IMR-90 (cell line): ENCODE measurements at regions not wholly inside any gene's neighbourhood (a gene's known extent, or its start where the extent isn't known, plus 50 kb on each side); places are given as distances from the start of the nearest gene placed in this dataset.

ENCODE experiments used
- ATAC-seq: fragments of 200-7000 bp; cut with Tn5 transposase; 2 replicates; pipeline ENCODE4 v1.9.1; 2020; ENCODE audit warnings: low read depth, mild to moderate bottlenecking, moderate library complexity
- BruUV-seq: library from RNA; stranded (reverse); fragments of 400-500 nt; replicated peaks from 2 replicates; lab custom pipeline; 2021; lab: Mats Ljungman, UMichigan
- CTCF ChIA-PET: fragments of 300-600 bp; formaldehyde crosslinking; extraction: SDS; loops from one replicate; lab custom pipeline; 2021; ENCODE audit warnings: antibody characterized with exemption; lab: Yijun Ruan, JAX
- POLR2A ChIA-PET: fragments of 300-600 bp; sonication (Branson Sonifier 250); formaldehyde crosslinking; loops from one replicate; lab custom pipeline; 2022; ENCODE audit warnings: antibody characterized with exemption; ENCODE audit not compliant: unreplicated experiment; lab: Charles Lee
- DNase-seq: peaks from one replicate; pipeline ENCODE4 v3.0.0; 2013
- H2AFZ ChIP-seq: replicated peaks from 2 replicates; pipeline ENCODE3; 2013; ENCODE audit warnings: low read length, mild to moderate bottlenecking; ENCODE audit not compliant: poor library complexity
- H2AK5ac ChIP-seq: 2 replicates; pipeline ENCODE4 v1.6.1; 2013; ENCODE audit warnings: low read depth, low read length, inconsistent platforms
- H2AK9ac ChIP-seq: replicated peaks from 2 replicates; pipeline ENCODE3; 2013; ENCODE audit warnings: mild to moderate bottlenecking, low read depth, low read length, moderate library complexity; ENCODE audit not compliant: poor library complexity
- H2BK120ac ChIP-seq: 2 replicates; pipeline ENCODE4 v1.6.1; 2013; ENCODE audit warnings: low read depth, low read length, inconsistent platforms
- H2BK15ac ChIP-seq: 3 replicates; pipeline ENCODE4 v1.6.1; 2013; ENCODE audit warnings: low read depth, low read length, inconsistent platforms
- H2BK20ac ChIP-seq: 2 replicates; pipeline ENCODE4 v1.6.1; 2013; ENCODE audit warnings: low read depth, mild to moderate bottlenecking, inconsistent platforms, low read length, moderate library complexity
- H2BK5ac ChIP-seq: 2 replicates; pipeline ENCODE4 v1.6.1; 2013; ENCODE audit warnings: mild to moderate bottlenecking, low read depth, low read length, inconsistent platforms; ENCODE audit not compliant: poor library complexity, severe bottlenecking
- H3K14ac ChIP-seq: replicated peaks from 2 replicates; pipeline ENCODE4 v1.6.1; 2013; ENCODE audit warnings: low read depth, low read length, inconsistent platforms
- H3K18ac ChIP-seq: 2 replicates; pipeline ENCODE4 v1.6.1; 2013; ENCODE audit warnings: low read depth, low read length, control low read depth
- H3K23ac ChIP-seq: 2 replicates; pipeline ENCODE4 v1.6.1; 2013; ENCODE audit warnings: low read depth, low read length, inconsistent platforms
- H3K27ac ChIP-seq: 2 replicates; pipeline ENCODE4 v1.5.1; 2013; ENCODE audit warnings: mild to moderate bottlenecking, control low read depth, low read length; ENCODE audit not compliant: insufficient read depth
- H3K27me3 ChIP-seq: 2 replicates; pipeline ENCODE4 v1.6.1; 2013; ENCODE audit warnings: low read length; ENCODE audit not compliant: control insufficient read depth, insufficient read depth
- H3K36me3 ChIP-seq: 2 replicates; pipeline ENCODE4 v1.6.1; 2013; ENCODE audit warnings: low read length, mixed read lengths; ENCODE audit not compliant: control insufficient read depth, insufficient read depth
- H3K4ac ChIP-seq: 2 replicates; pipeline ENCODE4 v1.6.1; 2013; ENCODE audit warnings: low read depth, low read length, inconsistent platforms
- H3K4me1 ChIP-seq: 2 replicates; pipeline ENCODE4 v1.6.1; 2013; ENCODE audit warnings: low read length, mixed read lengths; ENCODE audit not compliant: control insufficient read depth, insufficient read depth
- H3K4me2 ChIP-seq: 2 replicates; pipeline ENCODE4 v1.6.1; 2013; ENCODE audit warnings: low read depth, mild to moderate bottlenecking, control low read depth, low read length, moderate library complexity
- H3K4me3 ChIP-seq: 2 replicates; pipeline ENCODE4 v1.5.1; 2013; ENCODE audit warnings: low read depth, mild to moderate bottlenecking, control low read depth, low read length, moderate library complexity; ENCODE audit not compliant: insufficient read depth
- H3K56ac ChIP-seq: 2 replicates; pipeline ENCODE4 v1.6.1; 2013; ENCODE audit warnings: low read length, inconsistent platforms; ENCODE audit not compliant: insufficient read depth; ENCODE audit errors: extremely low read depth
- H3K79me1 ChIP-seq, 2 experiments: 2 replicates each; pipeline ENCODE4 v1.6.1; 2013; ENCODE audit warnings: low read length in 2 of 2, inconsistent platforms in 1 of 2, low read depth in 1 of 2
- H3K9ac ChIP-seq: 2 replicates; pipeline ENCODE4 v1.6.1; 2013; ENCODE audit warnings: low read depth, low read length, control low read depth
- H3K9me1 ChIP-seq: 2 replicates; pipeline ENCODE4 v1.6.1; 2013; ENCODE audit warnings: low read length, inconsistent platforms; ENCODE audit not compliant: insufficient read depth
- H3K9me3 ChIP-seq: 2 replicates; pipeline ENCODE4 v1.6.1; 2013; ENCODE audit warnings: low read length; ENCODE audit not compliant: control insufficient read depth, insufficient read depth
- H4K20me1 ChIP-seq: 2 replicates; pipeline ENCODE4 v1.6.1; 2013; ENCODE audit warnings: low read length, inconsistent platforms; ENCODE audit not compliant: insufficient read depth
- H4K5ac ChIP-seq: 2 replicates; pipeline ENCODE4 v1.6.1; 2013; ENCODE audit warnings: mild to moderate bottlenecking, low read depth, low read length, control low read depth
- H4K8ac ChIP-seq, 2 experiments: 2 replicates each; pipeline ENCODE4 v1.6.1; 2013; ENCODE audit warnings: low read depth in 2 of 2, low read length in 2 of 2, control low read depth in 1 of 2, inconsistent platforms in 1 of 2
- H4K91ac ChIP-seq: 2 replicates; pipeline ENCODE4 v1.6.1; 2013; ENCODE audit warnings: low read depth, low read length, inconsistent platforms; ENCODE audit not compliant: insufficient read depth
- BHLHE40 ChIP-seq: fragments of 150-350 bp; IDR thresholded peaks from 2 replicates; pipeline ENCODE4 v1.6.1; 2016; ENCODE audit warnings: mild to moderate bottlenecking, low read depth, low read length
- CEBPB ChIP-seq: IDR thresholded peaks from 2 replicates; pipeline ENCODE4 v1.6.1; 2012; ENCODE audit warnings: low read depth, low read length, improper control_type of control experiment
- CHD1 ChIP-seq: IDR thresholded peaks from 2 replicates; pipeline ENCODE4 v1.6.1; 2012; ENCODE audit warnings: low read depth, low read length, improper control_type of control experiment
- MAFK ChIP-seq: IDR thresholded peaks from 2 replicates; pipeline ENCODE4 v1.6.1; 2012; ENCODE audit warnings: low read depth, low read length, improper control_type of control experiment
- MAZ ChIP-seq: IDR thresholded peaks from 2 replicates; pipeline ENCODE4 v1.6.1; 2012; ENCODE audit warnings: low read depth, mild to moderate bottlenecking, low read length, improper control_type of control experiment, moderate library complexity, borderline replicate concordance
- MXI1 ChIP-seq: IDR thresholded peaks from 2 replicates; pipeline ENCODE4 v1.6.1; 2012; ENCODE audit warnings: low read depth, mild to moderate bottlenecking, low read length, moderate library complexity, borderline replicate concordance
- NFE2L2 ChIP-seq: fragments of 150-350 bp; IDR thresholded peaks from 2 replicates; pipeline ENCODE4 v1.6.1; 2016; ENCODE audit warnings: low read depth, mild to moderate bottlenecking, low read length
- POLR2A ChIP-seq: IDR thresholded peaks from 2 replicates; pipeline ENCODE4 v1.6.1; 2012; ENCODE audit warnings: mild to moderate bottlenecking, low read depth, low read length
- RAD21 ChIP-seq: IDR thresholded peaks from 2 replicates; pipeline ENCODE4 v1.6.1; 2012; ENCODE audit warnings: low read length, improper control_type of control experiment
- RCOR1 ChIP-seq: IDR thresholded peaks from 2 replicates; pipeline ENCODE4 v1.6.1; 2012; ENCODE audit warnings: mild to moderate bottlenecking, low read length, improper control_type of control experiment; ENCODE audit not compliant: insufficient replicate concordance
- RFX5 ChIP-seq: IDR thresholded peaks from 2 replicates; pipeline ENCODE4 v1.8.0; 2012; ENCODE audit warnings: low read depth, mild to moderate bottlenecking, low read length, moderate library complexity
- USF2 ChIP-seq: fragments of 150-350 bp; IDR thresholded peaks from 2 replicates; pipeline ENCODE4 v1.6.1; 2017; ENCODE audit warnings: mild to moderate bottlenecking, antibody characterized with exemption, low read length, low read depth
- WGBS, 2 experiments: methylation state at CpG; one replicate each; pipeline versions ENCODE4 v1.1.5 to v1.1.7; 2013; ENCODE audit warnings: missing lambda C conversion rate in 2 of 2; ENCODE audit not compliant: insufficient read length in 1 of 2; ENCODE audit errors: extremely low coverage in 2 of 2; 5-methylcytosine and 5-hydroxymethylcytosine counted together
- dilution Hi-C: fragments of 300-500 bp; cut with HindIII; formaldehyde crosslinking; loops from one replicate; pipeline ENCODE4 v1.14.3; 2018; ENCODE audit warnings: low sequenced_read_pairs; ENCODE audit not compliant: unreplicated experiment
- in situ Hi-C: fragments of 300-500 bp; cut with MboI; formaldehyde crosslinking; loops from 3 replicates; pipeline ENCODE4 v1.14.3; 2019; ENCODE audit warnings: low sequenced_read_pairs, inconsistent platforms, mixed read lengths
- intact Hi-C: fragments of 100-400 bp; cut with micrococcal nuclease; formaldehyde crosslinking; loops from 2 replicates; pipeline ENCODE4 v1.10.0; 2022

- POLR2A ChIA-PET = no interaction called here
Measured at GRCh38 chr1:13881385-13882088, 181.5 kb downstream of the PRDM2 start.

More at GRCh38 chr1:13881385-13882088, 181.5 kb downstream of the PRDM2 start:
- Histone ChIP-seq H4K20me1 (no peaks in the 10 kb centered on the region), H3K36me3 (no peaks in the 10 kb centered on the region), H3K4ac (no peak overlapping the region), H2AFZ (no peak overlapping the region), H2BK5ac (no peak overlapping the region), H3K14ac (no peak overlapping the region), H3K56ac (no peak overlapping the region), H3K4me3 (no peak overlapping the region), H4K5ac (no peak overlapping the region), H2BK15ac (no peak overlapping the region), H3K9ac (no peak overlapping the region), H4K91ac (no peak overlapping the region), H3K23ac (no peak overlapping the region), H2BK20ac (no peak overlapping the region), H2BK120ac (no peak overlapping the region), H3K9me1 (no peaks in the 10 kb centered on the region), H3K4me2 (no peak overlapping the region), H2AK5ac (no peak overlapping the region), H3K27me3 (no peaks in the 10 kb centered on the region), H2AK9ac (no peak overlapping the region), H3K18ac (no peak overlapping the region), H3K27ac (no peak overlapping the region), H4K8ac (no peak overlapping the region), H3K79me1 (no peaks in the 10 kb centered on the region), H3K9me3 (peaks cover 7% of the 10 kb centered on the region; the same call in 1 of the 2 replicates), H3K4me1 (no peaks in the 10 kb centered on the region)
- no CpG with 5 or more reads among the region's 5 CpGs for WGBS, 2 experiments
- intact Hi-C loops = no loop called here
- DNase-seq (no peak), ATAC-seq (no peak)
- in situ Hi-C loops = no loop called here
- no TSS peak for BruUV-seq
- CTCF ChIA-PET = no interaction called here
- TF ChIP-seq RCOR1 (no peak), CEBPB (no peak), RAD21 (no peak), USF2 (no peak), MAZ (no peak), MXI1 (no peak), BHLHE40 (no peak), MAFK (no peak), POLR2A (no peak), RFX5 (no peak), NFE2L2 (no peak), CHD1 (no peak)
- dilution Hi-C loops = no loop called here
